Upper lobe of left lung (tissue), 6 donors: ENCODE measurements at regions not wholly inside any gene's neighbourhood (a gene's known extent, or its start where the extent isn't known, plus 50 kb on each side); places are given as distances from the start of the nearest gene placed in this dataset.

Experiments
- ATAC-seq, 2 donors: fragments of 200-7000 bp; cut with Tn5 transposase; one replicate each; pipeline ENCODE4 v1.9.1; 2022; ENCODE audit warnings: mild to moderate bottlenecking in 2 of 2, moderate library complexity in 2 of 2; ENCODE audit not compliant: low FRiP score in 2 of 2
- DNase-seq, 2 donors: peaks; one replicate each; pipeline ENCODE4 v3.0.0-alpha.2; 2019 to 2020
- H3K27ac ChIP-seq, 4 donors: fragments of 200-600 bp; sonication (generic); one replicate each; pipeline ENCODE4 v1.5.1; 2016 to 2019
- H3K27me3 ChIP-seq, 4 donors: fragments of 200-600 bp; sonication (generic); one replicate each; pipeline ENCODE4 v1.5.1; 2017 to 2019
- H3K36me3 ChIP-seq, 4 donors: fragments of 200-600 bp; sonication (generic); one replicate each; pipeline ENCODE4 v1.5.1; 2016 to 2019
- H3K4me1 ChIP-seq, 4 donors: fragments of 200-600 bp; sonication (generic); one replicate each; pipeline ENCODE4 v1.5.1; 2018 to 2019
- H3K4me3 ChIP-seq, 4 donors: fragments of 200-600 bp; sonication (generic); one replicate each; pipeline ENCODE4 v1.5.1; 2017 to 2019; ENCODE audit warnings: mild to moderate bottlenecking in 2 of 4, moderate library complexity in 1 of 4
- H3K9me3 ChIP-seq, 4 donors: fragments of 200-600 bp; sonication (generic); one replicate each; pipeline ENCODE4 v1.5.1; 2018 to 2019
- CTCF ChIP-seq, 6 experiments: fragments of 450-650 bp in 4 of 6; fragments of 200-600 bp in 2 of 6; sonication (generic) in 2 of 6; IDR thresholded peaks; one replicate each; pipeline ENCODE4 v1.5.1; 2016 to 2019; ENCODE audit warnings: antibody characterized with exemption in 6 of 6
- EP300 ChIP-seq, 4 donors: sonication (generic); formaldehyde crosslinking; IDR thresholded peaks; one replicate each; pipeline ENCODE4 v1.5.1; 2017; ENCODE audit warnings: antibody characterized with exemption in 4 of 4, control low read depth in 2 of 4
- POLR2A ChIP-seq, 4 donors: fragments of 450-650 bp; IDR thresholded peaks; one replicate each; pipeline ENCODE4 v1.5.1; 2016 to 2017; ENCODE audit warnings: antibody characterized with exemption in 4 of 4, mild to moderate bottlenecking in 2 of 4
- POLR2AphosphoS5 ChIP-seq, 2 donors: sonication (generic); formaldehyde crosslinking; IDR thresholded peaks; one replicate each; pipeline ENCODE4 v1.5.1; 2017; ENCODE audit warnings: antibody characterized with exemption in 2 of 2
- WGBS, 2 donors: methylation state at CpG; one replicate each; pipeline ENCODE4 v1.1.5; 2017 to 2018; 5-methylcytosine and 5-hydroxymethylcytosine counted together
- donor health status: DM: no; HTN: no; CAD: no; lungs with moderate emphysema.
- donor health status: DM: no; HTN: yes; CAD: no; lungs with severe emphysema.

DNA sequence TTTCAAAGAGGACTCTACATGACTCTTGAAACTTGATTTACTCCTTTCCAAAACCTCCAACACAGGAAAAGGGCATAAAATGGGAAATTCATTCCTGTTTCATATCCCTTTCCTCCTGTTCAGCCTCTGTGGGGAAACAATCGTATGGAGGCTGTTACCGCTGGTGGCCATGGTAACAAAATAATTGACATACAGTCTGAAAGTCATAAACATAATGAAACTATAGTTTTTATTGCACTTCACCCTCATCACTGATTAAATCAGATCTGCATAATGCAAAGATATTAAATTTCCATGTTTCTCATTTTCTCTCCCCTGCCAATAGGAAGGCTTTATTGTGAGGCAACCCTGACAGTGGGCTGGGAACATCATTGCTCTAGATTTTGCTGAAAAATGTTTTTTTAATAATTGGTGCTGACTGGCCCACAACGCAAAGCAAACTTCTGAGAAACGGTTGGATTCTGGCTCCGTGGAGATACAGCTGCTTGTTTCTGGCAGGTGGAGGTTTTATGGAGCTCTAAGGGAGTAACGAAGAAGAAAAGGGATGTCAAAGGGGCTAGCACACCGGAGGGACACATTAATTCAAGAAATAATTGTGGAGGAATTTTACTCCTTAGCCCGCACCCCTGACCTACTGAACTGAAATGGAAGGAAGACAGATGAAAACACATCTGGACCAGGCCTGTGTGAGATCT lies 154.2 kb upstream of the SHISA6 start:
- H3K27ac ChIP-seq = no peak overlapping the region
- WGBS, 2 donors = 85 to 87% methylated on average over 8 of the region's 8 CpGs
- ATAC-seq = no peak
- no peak for TF ChIP-seq POLR2AphosphoS5 (IDR thresholded peaks at IDR 0.05)
- TF ChIP-seq EP300 (IDR thresholded peaks at IDR 0.05) = no peak
- no peaks in the 10 kb centered on the region for H3K27me3 ChIP-seq
- H3K4me1 ChIP-seq = no peaks in the 10 kb centered on the region
- no peak overlapping the region for H3K4me3 ChIP-seq
- no peaks in the 10 kb centered on the region for H3K9me3 ChIP-seq
- H3K36me3 ChIP-seq = no peaks in the 10 kb centered on the region
- DNase-seq = no peak

DNA sequence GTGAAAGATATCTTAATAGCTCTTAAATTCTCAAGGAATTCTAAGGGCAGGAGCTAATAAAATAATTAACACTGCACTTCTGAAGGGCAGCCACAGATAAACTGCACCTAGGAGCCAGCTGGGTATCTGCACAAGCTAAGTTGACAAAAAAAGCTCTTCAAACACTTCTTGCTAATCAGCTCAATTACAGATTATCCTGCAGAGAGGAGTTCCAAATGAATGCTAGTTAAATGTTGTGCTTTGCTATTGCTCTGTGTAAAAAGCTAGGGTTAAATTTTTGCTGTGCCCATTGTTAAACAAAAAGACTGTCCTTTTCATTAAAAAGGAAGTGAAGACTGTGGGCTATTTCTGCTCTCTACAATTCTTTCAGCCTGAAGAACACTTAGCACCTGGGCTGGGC lies 158.5 kb upstream of the SHISA6 start:
- ATAC-seq = no peak
- Histone ChIP-seq H3K36me3 (no peaks in the 10 kb centered on the region), H3K9me3 (no peaks in the 10 kb centered on the region), H3K4me1 (no peaks in the 10 kb centered on the region), H3K4me3 (no peak overlapping the region), H3K27me3 (no peaks in the 10 kb centered on the region), H3K27ac (no peak overlapping the region)
- no peak for DNase-seq
- TF ChIP-seq CTCF (IDR thresholded peaks at IDR 0.05) (no peak), POLR2A (IDR thresholded peaks at IDR 0.05) (no peak), EP300 (IDR thresholded peaks at IDR 0.05) (no peak), POLR2AphosphoS5 (IDR thresholded peaks at IDR 0.05) (no peak)

DNA sequence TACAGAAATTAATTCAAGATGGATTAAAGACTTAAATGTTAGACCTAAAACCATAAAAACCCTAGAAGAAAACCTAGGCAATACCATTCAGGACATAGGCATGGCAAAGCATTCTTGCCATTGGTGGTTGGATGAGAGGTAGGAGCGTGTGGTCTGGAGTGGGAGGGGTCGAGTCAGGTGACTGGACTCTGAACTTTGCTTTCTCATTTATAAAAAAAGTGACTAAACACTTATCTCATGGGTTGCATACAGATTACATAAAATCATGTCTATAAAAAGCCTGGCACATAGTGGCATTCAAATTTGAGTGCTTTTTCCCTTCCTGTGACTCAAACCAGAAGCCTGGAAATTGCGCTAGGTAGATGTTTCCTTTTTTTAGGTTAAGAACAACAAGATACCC lies 159.7 kb upstream of the SHISA6 start:
- TF ChIP-seq POLR2AphosphoS5 (IDR thresholded peaks at IDR 0.05) (no peak), CTCF (IDR thresholded peaks at IDR 0.05) (no peak), EP300 (IDR thresholded peaks at IDR 0.05) (no peak), POLR2A (IDR thresholded peaks at IDR 0.05) (no peak)
- WGBS, 2 donors = 69% methylated on average over 3 of the region's 3 CpGs
- no peaks in the 10 kb centered on the region for H3K9me3 ChIP-seq
- no peak for DNase-seq
- H3K4me3 ChIP-seq = no peak overlapping the region
- no peaks in the 10 kb centered on the region for H3K27me3 ChIP-seq
- no peak overlapping the region for H3K27ac ChIP-seq
- ATAC-seq = no peak
- no peaks in the 10 kb centered on the region for H3K4me1 ChIP-seq
- no peaks in the 10 kb centered on the region for H3K36me3 ChIP-seq

- WGBS, 2 donors = 89 to 94% methylated on average over 1 of the region's 1 CpG
- TF ChIP-seq POLR2A (IDR thresholded peaks at IDR 0.05) (no peak), CTCF (IDR thresholded peaks at IDR 0.05) (no peak), EP300 (IDR thresholded peaks at IDR 0.05) (no peak), POLR2AphosphoS5 (IDR thresholded peaks at IDR 0.05) (no peak)
- no peaks in the 10 kb centered on the region for H3K9me3 ChIP-seq
- H3K4me3 ChIP-seq = no peak overlapping the region
- no peak for DNase-seq
- H3K27me3 ChIP-seq = no peaks in the 10 kb centered on the region
- H3K4me1 ChIP-seq = no peaks in the 10 kb centered on the region
- no peak overlapping the region for H3K27ac ChIP-seq
- no peaks in the 10 kb centered on the region for H3K36me3 ChIP-seq
- ATAC-seq = no peak
Measured at GRCh38 chr17:11077673-11078072, 163.3 kb upstream of the SHISA6 start.

- Histone ChIP-seq H3K4me3 (no peak overlapping the region), H3K27me3 (no peaks in the 10 kb centered on the region), H3K9me3 (no peaks in the 10 kb centered on the region), H3K36me3 (no peaks in the 10 kb centered on the region), H3K27ac (no peak overlapping the region), H3K4me1 (no peaks in the 10 kb centered on the region)
- DNase-seq (no peak), ATAC-seq (no peak)
- WGBS, 2 donors = 58 to 59% methylated on average over 2 of the region's 2 CpGs
- TF ChIP-seq CTCF (IDR thresholded peaks at IDR 0.05) (no peak), POLR2A (IDR thresholded peaks at IDR 0.05) (no peak), EP300 (IDR thresholded peaks at IDR 0.05) (no peak), POLR2AphosphoS5 (IDR thresholded peaks at IDR 0.05) (no peak)
Measured at GRCh38 chr17:11074451-11074850, 166.6 kb upstream of the SHISA6 start.
